ENCODE measurements at regions not wholly inside any gene's neighbourhood (a gene's known extent, or its start where the extent isn't known, plus 50 kb on each side); places are given as distances from the start of the nearest gene placed in this dataset.

DNA sequence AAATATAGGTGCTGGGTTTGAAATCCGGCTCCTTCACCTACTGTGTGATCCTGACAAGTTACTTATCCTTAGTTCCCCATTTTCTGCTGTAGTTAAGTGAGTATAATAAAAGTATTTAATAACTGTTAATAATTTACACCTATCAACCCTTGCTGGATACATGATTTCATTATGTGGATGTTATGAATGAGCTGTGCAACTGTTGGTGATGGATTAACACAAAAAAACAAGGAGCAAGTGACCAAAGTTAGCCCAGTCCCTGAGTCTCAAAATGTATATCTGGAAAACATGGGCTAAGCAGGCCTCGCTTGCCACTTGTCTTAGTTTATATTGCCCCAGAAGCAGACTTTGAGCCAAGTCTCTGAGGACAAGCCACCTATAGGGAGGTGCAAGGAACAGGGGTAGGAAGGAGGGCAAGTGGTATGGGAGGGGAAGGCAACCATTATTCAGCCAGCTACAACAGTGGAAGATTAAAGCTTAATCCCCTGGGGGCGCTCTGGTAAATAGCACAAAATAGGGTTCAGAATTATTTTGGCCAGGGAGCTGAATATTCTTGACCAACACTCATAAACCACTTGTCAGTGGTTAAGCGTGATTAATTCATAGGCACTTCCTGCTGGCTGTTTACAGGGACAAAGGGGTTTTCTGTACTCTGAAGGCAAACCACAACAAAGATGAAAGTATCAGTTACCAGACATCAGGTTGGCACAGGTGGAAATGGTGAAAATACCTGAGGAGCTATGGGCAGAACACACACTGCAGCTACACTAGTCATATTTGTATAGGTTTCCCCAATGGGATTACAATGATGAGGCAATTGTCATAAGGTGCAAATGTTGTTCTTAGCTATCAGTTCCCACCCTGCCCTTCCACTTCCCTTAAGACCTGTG, 76.2 kb downstream of the TRIM42 start (continued):
- no peak for TF ChIP-seq ZNF133 (tag by site-specific recombination; IDR thresholded peaks at IDR 0.05)

DNA sequence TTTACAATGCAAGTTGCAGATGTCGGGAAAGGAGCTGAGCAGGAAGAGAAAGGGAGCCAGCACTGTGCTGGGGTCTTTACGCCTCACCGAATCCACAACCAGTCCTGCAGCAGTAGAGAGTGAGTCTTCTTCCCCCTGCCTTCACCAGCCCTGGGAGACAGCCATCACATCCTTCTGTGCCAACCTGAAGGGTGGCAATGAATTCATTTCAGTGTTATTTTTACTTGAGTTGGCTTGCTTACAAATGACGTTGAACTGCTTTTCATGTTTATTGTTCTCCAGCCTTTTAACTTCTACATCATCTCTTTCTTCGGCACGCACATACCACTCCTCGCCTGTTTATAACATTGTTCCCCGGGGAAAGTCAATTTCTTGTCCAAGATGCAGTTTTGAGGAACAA, 77.1 kb downstream of the TRIM42 start:
- no peaks in the 10 kb centered on the region for H3K4me1 ChIP-seq (ENCODE audit: control insufficient read depth, insufficient read depth, low read length)
- H3K27ac ChIP-seq (ENCODE audit: extremely low read depth, low read depth, low read length) = no peak overlapping the region
- ChIA-PET CTCF (interaction anchor here (1.5 kb wide), 1 partner anchor 17 kb away, joined by 3 read pairs; no protein-coding TSS in a partner anchor), POLR2A (no interaction called here)
- H3K36me3 ChIP-seq (ENCODE audit: control insufficient read depth in 2 of 2, insufficient read depth in 1 of 2, low read length in 2 of 2) = no peaks in the 10 kb centered on the region
- no peaks in the 10 kb centered on the region for H3K9me3 ChIP-seq (ENCODE audit: control insufficient read depth, insufficient read depth, low read depth, low read length)
- no peak overlapping the region for H3K4me3 ChIP-seq (ENCODE audit: low read depth, low read length)
- TF ChIP-seq, protein P1, sequence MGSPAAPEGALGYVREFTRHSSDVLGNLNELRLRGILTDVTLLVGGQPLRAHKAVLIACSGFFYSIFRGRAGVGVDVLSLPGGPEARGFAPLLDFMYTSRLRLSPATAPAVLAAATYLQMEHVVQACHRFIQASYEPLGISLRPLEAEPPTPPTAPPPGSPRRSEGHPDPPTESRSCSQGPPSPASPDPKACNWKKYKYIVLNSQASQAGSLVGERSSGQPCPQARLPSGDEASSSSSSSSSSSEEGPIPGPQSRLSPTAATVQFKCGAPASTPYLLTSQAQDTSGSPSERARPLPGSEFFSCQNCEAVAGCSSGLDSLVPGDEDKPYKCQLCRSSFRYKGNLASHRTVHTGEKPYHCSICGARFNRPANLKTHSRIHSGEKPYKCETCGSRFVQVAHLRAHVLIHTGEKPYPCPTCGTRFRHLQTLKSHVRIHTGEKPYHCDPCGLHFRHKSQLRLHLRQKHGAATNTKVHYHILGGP (tag by site-specific recombination; IDR thresholded peaks at IDR 0.05) = no peak
- TF ChIP-seq, protein P2, sequence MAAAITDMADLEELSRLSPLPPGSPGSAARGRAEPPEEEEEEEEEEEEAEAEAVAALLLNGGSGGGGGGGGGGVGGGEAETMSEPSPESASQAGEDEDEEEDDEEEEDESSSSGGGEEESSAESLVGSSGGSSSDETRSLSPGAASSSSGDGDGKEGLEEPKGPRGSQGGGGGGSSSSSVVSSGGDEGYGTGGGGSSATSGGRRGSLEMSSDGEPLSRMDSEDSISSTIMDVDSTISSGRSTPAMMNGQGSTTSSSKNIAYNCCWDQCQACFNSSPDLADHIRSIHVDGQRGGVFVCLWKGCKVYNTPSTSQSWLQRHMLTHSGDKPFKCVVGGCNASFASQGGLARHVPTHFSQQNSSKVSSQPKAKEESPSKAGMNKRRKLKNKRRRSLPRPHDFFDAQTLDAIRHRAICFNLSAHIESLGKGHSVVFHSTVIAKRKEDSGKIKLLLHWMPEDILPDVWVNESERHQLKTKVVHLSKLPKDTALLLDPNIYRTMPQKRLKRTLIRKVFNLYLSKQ (tag by site-specific recombination; IDR thresholded peaks at IDR 0.05; ENCODE audit: borderline replicate concordance) = no peak
- TF ChIP-seq ZNF157 (tag by site-specific recombination; IDR thresholded peaks at IDR 0.05) = no peak
- TF ChIP-seq ZNF664 (tag by site-specific recombination; IDR thresholded peaks at IDR 0.05) = no peak

DNA sequence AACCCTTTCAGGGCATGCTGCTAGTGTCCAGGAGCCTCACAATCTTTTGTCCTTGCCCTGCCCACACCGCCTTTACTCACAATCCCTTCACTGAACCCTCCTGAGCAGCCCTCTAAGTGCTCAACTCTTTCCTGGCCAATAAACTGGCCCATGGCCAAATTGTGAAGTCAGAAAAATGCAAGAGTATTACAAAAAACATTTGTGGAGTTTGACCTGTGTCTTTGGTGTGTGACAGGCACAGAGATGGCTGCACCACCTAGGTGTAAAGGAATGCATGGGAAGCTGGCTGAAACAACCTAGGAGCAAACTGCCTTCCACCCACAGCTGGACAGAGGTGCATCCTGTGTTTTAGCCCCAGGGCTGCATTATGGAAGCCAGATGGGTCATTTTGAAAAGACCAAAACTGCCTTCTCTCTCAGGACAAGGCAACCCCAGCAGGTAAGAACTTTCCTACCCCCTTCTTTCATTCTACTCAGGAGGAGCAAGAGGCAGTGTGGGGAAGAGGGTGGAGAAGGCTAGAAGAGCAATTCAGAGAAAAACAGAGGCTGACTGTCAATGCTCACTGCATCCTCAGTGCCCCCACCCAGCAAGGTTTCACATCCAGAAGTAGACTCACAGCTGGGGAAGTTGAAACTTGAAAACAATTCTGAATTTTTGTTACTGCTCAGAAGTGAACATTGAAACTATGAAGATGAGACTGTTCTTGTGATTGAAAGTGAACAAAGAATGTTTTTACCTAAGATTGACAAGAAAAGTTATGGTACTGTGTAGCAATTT, 78.6 kb downstream of the TRIM42 start:
- no peaks in the 10 kb centered on the region for H3K36me3 ChIP-seq (ENCODE audit: control insufficient read depth in 2 of 2, insufficient read depth in 1 of 2, low read length in 2 of 2)
- ChIA-PET POLR2A (no interaction called here), CTCF (no interaction called here)
- H3K9me3 ChIP-seq (ENCODE audit: control insufficient read depth, insufficient read depth, low read depth, low read length) = no peaks in the 10 kb centered on the region
- no peak overlapping the region for H3K27ac ChIP-seq (ENCODE audit: extremely low read depth, low read depth, low read length)
- no peaks in the 10 kb centered on the region for H3K4me1 ChIP-seq (ENCODE audit: control insufficient read depth, insufficient read depth, low read length)
- H3K4me3 ChIP-seq (ENCODE audit: low read depth, low read length) = no peak overlapping the region
- no peak for TF ChIP-seq ZNF292 (tag by site-specific recombination; IDR thresholded peaks at IDR 0.05; ENCODE audit: borderline replicate concordance, low read depth)

DNA sequence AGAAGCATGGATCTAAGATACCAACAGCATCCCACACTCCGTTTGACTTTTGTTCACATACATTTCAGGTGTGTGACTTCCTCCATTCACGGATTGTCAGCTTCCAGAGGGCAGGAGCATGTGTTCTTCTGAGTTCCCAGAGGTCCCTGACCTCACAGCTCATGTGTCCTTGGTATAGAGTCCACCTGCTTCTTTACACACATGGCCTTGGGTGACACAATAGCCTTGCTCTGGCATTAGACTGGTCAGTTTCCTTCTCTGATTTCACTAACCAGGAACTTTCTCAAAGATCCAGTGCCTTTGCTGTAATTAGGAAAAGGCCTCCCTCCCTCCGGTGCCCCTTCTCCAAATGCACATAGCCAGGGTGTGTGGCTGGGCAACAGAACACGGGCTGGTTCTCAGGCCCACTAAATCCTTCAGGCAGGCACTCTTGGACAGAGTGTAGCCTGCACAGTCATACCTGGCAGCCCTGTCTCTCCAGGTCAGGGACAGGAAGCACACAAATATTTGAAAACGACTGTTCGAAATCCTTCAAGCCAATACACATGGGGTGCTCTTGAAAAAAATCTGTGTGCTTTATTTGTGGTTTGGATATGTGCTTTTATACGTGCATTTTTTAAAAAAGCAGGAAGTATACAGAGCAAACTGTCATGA, 81.1 kb downstream of the TRIM42 start:
- no peaks in the 10 kb centered on the region for H3K4me1 ChIP-seq (ENCODE audit: control insufficient read depth, insufficient read depth, low read length)
- no peak overlapping the region for H3K4me3 ChIP-seq (ENCODE audit: low read depth, low read length)
- TF ChIP-seq, protein P3, sequence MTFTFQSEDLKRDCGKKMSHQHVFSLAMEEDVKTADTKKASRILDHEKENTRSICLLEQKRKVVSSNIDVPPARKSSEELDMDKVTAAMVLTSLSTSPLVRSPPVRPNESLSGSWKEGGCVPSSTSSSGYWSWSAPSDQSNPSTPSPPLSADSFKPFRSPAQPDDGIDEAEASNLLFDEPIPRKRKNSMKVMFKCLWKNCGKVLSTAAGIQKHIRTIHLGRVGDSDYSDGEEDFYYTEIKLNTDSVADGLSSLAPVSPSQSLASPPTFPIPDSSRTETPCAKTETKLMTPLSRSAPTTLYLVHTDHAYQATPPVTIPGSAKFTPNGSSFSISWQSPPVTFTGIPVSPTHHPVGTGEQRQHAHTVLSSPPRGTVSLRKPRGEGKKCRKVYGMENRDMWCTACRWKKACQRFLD (tag by site-specific recombination; IDR thresholded peaks at IDR 0.05) = no peak
- no peak for TF ChIP-seq EGR2 (tag by site-specific recombination; IDR thresholded peaks at IDR 0.05; ENCODE audit: low read depth)
- TF ChIP-seq ZNF792 (tag by site-specific recombination; IDR thresholded peaks at IDR 0.05) = no peak
- no peak for TF ChIP-seq ZNF626 (tag by site-specific recombination; IDR thresholded peaks at IDR 0.05)
- TF ChIP-seq ZNF830 (tag by site-specific recombination; IDR thresholded peaks at IDR 0.05; ENCODE audit: low read depth) = no peak
- no peak for TF ChIP-seq SALL2 (tag by site-specific recombination; IDR thresholded peaks at IDR 0.05; ENCODE audit: borderline replicate concordance)
- TF ChIP-seq ZNF623 (tag by site-specific recombination; IDR thresholded peaks at IDR 0.05) = no peak
- no peak for TF ChIP-seq HOXD13 (CRISPR knock-in tag; IDR thresholded peaks at IDR 0.05; ENCODE audit: borderline replicate concordance)
- no peak for TF ChIP-seq ZNF654 (tag by site-specific recombination; IDR thresholded peaks at IDR 0.05; ENCODE audit: low read depth)
- TF ChIP-seq, protein P1 (tag by site-specific recombination; IDR thresholded peaks at IDR 0.05) = no peak
- no peak for TF ChIP-seq ZNF394 (tag by site-specific recombination; IDR thresholded peaks at IDR 0.05; ENCODE audit: borderline replicate concordance)
- TF ChIP-seq, protein P4, sequence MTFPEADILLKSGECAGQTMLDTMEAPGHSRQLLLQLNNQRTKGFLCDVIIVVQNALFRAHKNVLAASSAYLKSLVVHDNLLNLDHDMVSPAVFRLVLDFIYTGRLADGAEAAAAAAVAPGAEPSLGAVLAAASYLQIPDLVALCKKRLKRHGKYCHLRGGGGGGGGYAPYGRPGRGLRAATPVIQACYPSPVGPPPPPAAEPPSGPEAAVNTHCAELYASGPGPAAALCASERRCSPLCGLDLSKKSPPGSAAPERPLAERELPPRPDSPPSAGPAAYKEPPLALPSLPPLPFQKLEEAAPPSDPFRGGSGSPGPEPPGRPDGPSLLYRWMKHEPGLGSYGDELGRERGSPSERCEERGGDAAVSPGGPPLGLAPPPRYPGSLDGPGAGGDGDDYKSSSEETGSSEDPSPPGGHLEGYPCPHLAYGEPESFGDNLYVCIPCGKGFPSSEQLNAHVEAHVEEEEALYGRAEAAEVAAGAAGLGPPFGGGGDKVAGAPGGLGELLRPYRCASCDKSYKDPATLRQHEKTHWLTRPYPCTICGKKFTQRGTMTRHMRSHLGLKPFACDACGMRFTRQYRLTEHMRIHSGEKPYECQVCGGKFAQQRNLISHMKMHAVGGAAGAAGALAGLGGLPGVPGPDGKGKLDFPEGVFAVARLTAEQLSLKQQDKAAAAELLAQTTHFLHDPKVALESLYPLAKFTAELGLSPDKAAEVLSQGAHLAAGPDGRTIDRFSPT (tag by site-specific recombination; IDR thresholded peaks at IDR 0.05) = no peak
- no peak for TF ChIP-seq ZNF248 (tag by site-specific recombination; IDR thresholded peaks at IDR 0.05)

More for the DNA sequence above, 81.1 kb downstream of the TRIM42 start:
- CTCF ChIA-PET = no interaction called here
- Histone ChIP-seq H3K36me3 (ENCODE audit: control insufficient read depth in 2 of 2, insufficient read depth in 1 of 2, low read length in 2 of 2) (no peaks in the 10 kb centered on the region), H3K9me3 (ENCODE audit: control insufficient read depth, insufficient read depth, low read depth, low read length) (no peaks in the 10 kb centered on the region), H3K27ac (ENCODE audit: extremely low read depth, low read depth, low read length) (no peak overlapping the region)
- POLR2A ChIA-PET = no interaction called here

Data from HEK293 (cell line).